Esophagus muscularis mucosa (tissue), 4 donors: ENCODE measurements at regions not wholly inside any gene's neighbourhood (a gene's known extent, or its start where the extent isn't known, plus 50 kb on each side); places are given as distances from the start of the nearest gene placed in this dataset.

Experiments
- DNase-seq: peaks from one replicate; pipeline ENCODE4 v3.0.0-alpha.2; 2017; ENCODE audit errors: extremely low spot score
- H3K27ac ChIP-seq, 4 donors: fragments of 200-600 bp; sonication (generic); replicated peaks in 1 of 4; 1 replicate in 3 of 4; 2 replicates in 1 of 4; pipeline ENCODE4 v1.5.1; 2016 to 2019; ENCODE audit warnings: mild to moderate bottlenecking in 1 of 4
- H3K27me3 ChIP-seq, 4 donors: fragments of 200-600 bp; sonication (generic); one replicate each; pipeline versions ENCODE4 v1.5.1 to v1.6.0; 2016 to 2019
- H3K36me3 ChIP-seq, 4 donors: fragments of 200-600 bp; sonication (generic); one replicate each; pipeline ENCODE4 v1.5.1; 2016 to 2019
- H3K4me1 ChIP-seq, 4 donors: fragments of 200-600 bp; sonication (generic); one replicate each; pipeline ENCODE4 v1.5.1; 2016 to 2019
- H3K4me3 ChIP-seq, 4 donors: fragments of 200-600 bp; sonication (generic); 1 replicate in 2 of 4; 2 replicates in 2 of 4; pipeline ENCODE4 v1.5.1; 2016 to 2019; ENCODE audit warnings: mild to moderate bottlenecking in 4 of 4, moderate library complexity in 1 of 4
- H3K9me3 ChIP-seq, 4 donors: fragments of 200-600 bp; sonication (generic); 1 replicate in 3 of 4; 2 replicates in 1 of 4; pipeline ENCODE4 v1.5.1; 2016 to 2019
- EP300 ChIP-seq: sonication (generic); formaldehyde crosslinking; IDR thresholded peaks from one replicate; pipeline ENCODE4 v1.6.1; 2017; ENCODE audit warnings: antibody characterized with exemption
- POLR2A ChIP-seq: fragments of 450-650 bp; IDR thresholded peaks from one replicate; pipeline ENCODE4 v1.6.1; 2017; ENCODE audit warnings: antibody characterized with exemption, moderate library complexity, mild to moderate bottlenecking, low read depth
- POLR2AphosphoS5 ChIP-seq, 2 donors: sonication (generic); formaldehyde crosslinking; IDR thresholded peaks; one replicate each; pipeline ENCODE4 v1.6.1; 2017; ENCODE audit warnings: antibody characterized with exemption in 2 of 2
- WGBS: methylation state at CpG from one replicate; pipeline ENCODE4 v1.1.5; 2018; 5-methylcytosine and 5-hydroxymethylcytosine counted together
- intact Hi-C: fragments of 100-400 bp; cut with DNase I; formaldehyde crosslinking; loops from one replicate; pipeline ENCODE4 v1.15.1; 2023
- TF ChIP-seq, protein P1 (sequence below), 3 experiments: fragments of 200-600 bp in 2 of 3; fragments of 450-650 bp in 1 of 3; sonication (generic) in 2 of 3; IDR thresholded peaks; one replicate each; pipeline ENCODE4 v1.5.1; 2017 to 2019; ENCODE audit warnings: antibody characterized with exemption in 3 of 3, mild to moderate bottlenecking in 2 of 3, moderate library complexity in 1 of 3

DNA sequence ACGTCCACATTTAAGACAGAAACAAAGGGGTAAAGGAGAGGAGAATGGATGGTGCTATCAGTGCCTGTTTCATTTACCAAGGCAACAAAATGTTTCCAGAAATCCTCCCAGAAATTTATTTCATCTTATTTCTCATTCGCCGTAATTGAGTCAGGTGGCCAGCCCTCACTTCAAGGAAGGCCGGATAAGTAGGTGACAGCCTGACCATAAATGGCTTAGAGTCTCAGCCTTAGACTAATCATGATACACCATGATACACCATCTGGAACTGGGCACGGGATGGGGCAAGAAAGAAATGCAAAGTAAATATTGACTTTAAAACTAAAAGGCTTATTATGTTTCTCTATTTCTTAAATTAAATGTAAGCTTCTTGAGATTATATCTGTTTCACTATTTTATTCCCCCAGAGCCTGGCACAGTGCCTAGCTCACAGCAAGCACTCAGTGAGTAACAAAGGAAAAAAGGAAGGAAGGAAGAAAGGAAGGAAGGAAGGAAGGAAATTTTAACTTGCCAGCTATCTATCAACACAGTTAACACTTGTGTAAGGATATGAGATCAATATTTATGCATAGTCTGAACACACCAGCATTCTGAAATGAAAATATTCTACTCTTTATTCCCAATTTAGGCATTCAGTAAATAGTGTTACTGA is 106.1 kb upstream of the FSCB start:
- TF ChIP-seq, protein P1, sequence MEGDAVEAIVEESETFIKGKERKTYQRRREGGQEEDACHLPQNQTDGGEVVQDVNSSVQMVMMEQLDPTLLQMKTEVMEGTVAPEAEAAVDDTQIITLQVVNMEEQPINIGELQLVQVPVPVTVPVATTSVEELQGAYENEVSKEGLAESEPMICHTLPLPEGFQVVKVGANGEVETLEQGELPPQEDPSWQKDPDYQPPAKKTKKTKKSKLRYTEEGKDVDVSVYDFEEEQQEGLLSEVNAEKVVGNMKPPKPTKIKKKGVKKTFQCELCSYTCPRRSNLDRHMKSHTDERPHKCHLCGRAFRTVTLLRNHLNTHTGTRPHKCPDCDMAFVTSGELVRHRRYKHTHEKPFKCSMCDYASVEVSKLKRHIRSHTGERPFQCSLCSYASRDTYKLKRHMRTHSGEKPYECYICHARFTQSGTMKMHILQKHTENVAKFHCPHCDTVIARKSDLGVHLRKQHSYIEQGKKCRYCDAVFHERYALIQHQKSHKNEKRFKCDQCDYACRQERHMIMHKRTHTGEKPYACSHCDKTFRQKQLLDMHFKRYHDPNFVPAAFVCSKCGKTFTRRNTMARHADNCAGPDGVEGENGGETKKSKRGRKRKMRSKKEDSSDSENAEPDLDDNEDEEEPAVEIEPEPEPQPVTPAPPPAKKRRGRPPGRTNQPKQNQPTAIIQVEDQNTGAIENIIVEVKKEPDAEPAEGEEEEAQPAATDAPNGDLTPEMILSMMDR (IDR thresholded peaks at IDR 0.05), result no peak
- TF ChIP-seq POLR2A (no peak), POLR2AphosphoS5 (IDR thresholded peaks at IDR 0.05) (no peak), EP300 (no peak)

DNA sequence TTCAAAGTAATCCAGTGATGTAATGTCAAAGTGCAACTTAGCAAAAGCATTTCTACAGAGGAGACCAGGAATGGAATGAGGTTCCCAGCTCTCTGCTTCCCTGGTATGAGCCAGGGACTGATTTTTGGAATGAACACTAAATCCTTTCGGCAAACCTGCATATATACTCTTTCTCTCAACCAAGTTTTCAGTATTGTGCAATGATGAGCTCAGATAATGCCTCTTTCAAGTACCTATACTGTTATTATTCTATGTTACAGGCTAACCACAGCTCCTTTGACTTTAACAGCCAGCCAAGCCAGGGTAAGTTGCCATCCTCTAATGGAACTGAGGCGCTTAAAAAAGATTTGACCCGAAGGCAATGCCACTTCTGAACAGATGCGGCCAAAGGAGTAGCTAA is 104.9 kb upstream of the FSCB start:
- Histone ChIP-seq H3K27me3 (no peaks in the 10 kb centered on the region), H3K27ac (no peak overlapping the region), H3K4me3 (no peak overlapping the region), H3K36me3 (no peaks in the 10 kb centered on the region), H3K9me3 (no peaks in the 10 kb centered on the region), H3K4me1 (no peaks in the 10 kb centered on the region)
- intact Hi-C loops, result no loop called here
- TF ChIP-seq EP300, result no peak
- no peak for TF ChIP-seq POLR2AphosphoS5 (IDR thresholded peaks at IDR 0.05)
- no peak for TF ChIP-seq POLR2A
- TF ChIP-seq, protein P1 (IDR thresholded peaks at IDR 0.05), result no peak
- WGBS, result 99% methylated on average over 4 of the region's 4 CpGs
- DNase-seq, result no peak

More for the DNA sequence above, 106.1 kb upstream of the FSCB start:
- H3K4me3 ChIP-seq, result no peak overlapping the region
- intact Hi-C loops, result no loop called here
- no peaks in the 10 kb centered on the region for H3K4me1 ChIP-seq
- 82% methylated on average over 5 of the region's 5 CpGs for WGBS
- no peaks in the 10 kb centered on the region for H3K9me3 ChIP-seq
- no peaks in the 10 kb centered on the region for H3K27me3 ChIP-seq
- H3K27ac ChIP-seq, result no peak overlapping the region
- H3K36me3 ChIP-seq, result no peaks in the 10 kb centered on the region
- DNase-seq, result no peak

DNA sequence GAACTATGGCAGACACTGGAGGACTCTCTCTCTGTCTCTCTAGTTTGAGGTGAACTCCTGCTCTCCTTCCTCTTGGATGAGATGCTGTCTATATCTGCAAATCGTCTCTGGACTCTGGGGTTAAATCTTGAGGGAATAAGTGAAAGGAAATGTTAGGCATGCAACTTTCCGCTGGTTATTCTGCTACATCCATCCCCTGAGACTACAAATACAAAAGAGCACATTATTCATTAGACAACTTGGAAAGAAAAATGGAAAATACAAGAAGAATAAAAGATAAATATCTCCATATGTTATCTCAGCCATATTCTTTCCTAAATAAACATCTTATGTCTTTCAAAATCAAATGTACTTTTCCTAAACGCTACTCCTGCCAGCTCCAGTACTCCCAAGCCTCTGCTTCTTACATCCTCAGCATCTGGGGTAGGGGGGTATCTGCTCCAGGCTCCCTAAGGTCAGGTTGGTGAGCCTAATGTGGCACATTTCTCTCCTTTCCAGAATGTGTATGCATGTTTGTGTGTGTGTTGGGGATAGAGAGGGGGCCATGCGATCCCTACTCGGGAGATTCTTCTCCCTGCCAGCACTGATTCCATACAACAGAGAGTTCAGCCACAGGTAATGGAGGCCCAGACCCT is 102.9 kb upstream of the FSCB start:
- no peaks in the 10 kb centered on the region for H3K9me3 ChIP-seq
- no peaks in the 10 kb centered on the region for H3K4me1 ChIP-seq
- H3K36me3 ChIP-seq, result no peaks in the 10 kb centered on the region
- H3K27ac ChIP-seq, result no peak overlapping the region
- no peak overlapping the region for H3K4me3 ChIP-seq
- intact Hi-C loops, result no loop called here
- TF ChIP-seq EP300, result no peak
- TF ChIP-seq, protein P1 (IDR thresholded peaks at IDR 0.05), result no peak
- TF ChIP-seq POLR2A, result no peak
- no peak for TF ChIP-seq POLR2AphosphoS5 (IDR thresholded peaks at IDR 0.05)
- no peaks in the 10 kb centered on the region for H3K27me3 ChIP-seq
- DNase-seq, result no peak
- WGBS, result 73% methylated on average over 5 of the region's 5 CpGs

DNA sequence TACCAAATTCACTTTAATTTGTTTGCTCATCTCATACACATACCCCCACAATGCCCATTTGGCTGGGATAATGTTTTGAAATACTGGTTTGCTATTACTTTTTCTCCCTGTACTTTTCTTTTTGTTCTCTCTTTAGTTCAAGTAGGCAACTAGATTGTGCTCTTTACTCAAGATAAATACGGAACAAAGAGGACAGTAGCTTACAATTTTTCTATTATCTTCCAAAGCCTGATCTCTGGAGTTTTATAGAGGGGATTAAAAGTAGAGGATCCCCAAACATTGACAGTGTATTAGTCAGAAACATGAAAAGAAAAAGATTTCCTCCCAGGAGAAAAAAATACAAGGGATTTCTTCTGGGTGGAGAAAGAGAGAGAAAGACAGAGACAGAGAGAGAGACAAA is 102.1 kb upstream of the FSCB start:
- H3K4me3 ChIP-seq, result no peak overlapping the region
- intact Hi-C loops, result no loop called here
- no peak for DNase-seq
- H3K27me3 ChIP-seq, result no peaks in the 10 kb centered on the region
- H3K9me3 ChIP-seq, result no peaks in the 10 kb centered on the region
- no peaks in the 10 kb centered on the region for H3K36me3 ChIP-seq
- H3K4me1 ChIP-seq, result no peaks in the 10 kb centered on the region
- no peak overlapping the region for H3K27ac ChIP-seq
- TF ChIP-seq, protein P1 (IDR thresholded peaks at IDR 0.05), result no peak
- TF ChIP-seq POLR2A, result no peak
- TF ChIP-seq EP300, result no peak
- no peak for TF ChIP-seq POLR2AphosphoS5 (IDR thresholded peaks at IDR 0.05)
- 91% methylated on average over 1 of the region's 1 CpG for WGBS
